Gastroesophageal sphincter (tissue), 3 donors: ENCODE measurements at regions not wholly inside any gene's neighbourhood (a gene's known extent, or its start where the extent isn't known, plus 50 kb on each side); places are given as distances from the start of the nearest gene placed in this dataset.

Experiments
- POLR2AphosphoS5 ChIP-seq: sonication (generic); formaldehyde crosslinking; IDR thresholded peaks from one replicate; pipeline ENCODE4 v1.6.1; 2017; ENCODE audit warnings: antibody characterized with exemption
- TF ChIP-seq, protein P1 (sequence below), 4 experiments: fragments of 200-600 bp in 2 of 4; fragments of 450-650 bp in 2 of 4; sonication (generic) in 1 of 4; IDR thresholded peaks; one replicate each; pipeline ENCODE4 v1.5.1; 2017 to 2019; ENCODE audit warnings: antibody characterized with exemption in 4 of 4, mild to moderate bottlenecking in 2 of 4, moderate library complexity in 2 of 4

DNA sequence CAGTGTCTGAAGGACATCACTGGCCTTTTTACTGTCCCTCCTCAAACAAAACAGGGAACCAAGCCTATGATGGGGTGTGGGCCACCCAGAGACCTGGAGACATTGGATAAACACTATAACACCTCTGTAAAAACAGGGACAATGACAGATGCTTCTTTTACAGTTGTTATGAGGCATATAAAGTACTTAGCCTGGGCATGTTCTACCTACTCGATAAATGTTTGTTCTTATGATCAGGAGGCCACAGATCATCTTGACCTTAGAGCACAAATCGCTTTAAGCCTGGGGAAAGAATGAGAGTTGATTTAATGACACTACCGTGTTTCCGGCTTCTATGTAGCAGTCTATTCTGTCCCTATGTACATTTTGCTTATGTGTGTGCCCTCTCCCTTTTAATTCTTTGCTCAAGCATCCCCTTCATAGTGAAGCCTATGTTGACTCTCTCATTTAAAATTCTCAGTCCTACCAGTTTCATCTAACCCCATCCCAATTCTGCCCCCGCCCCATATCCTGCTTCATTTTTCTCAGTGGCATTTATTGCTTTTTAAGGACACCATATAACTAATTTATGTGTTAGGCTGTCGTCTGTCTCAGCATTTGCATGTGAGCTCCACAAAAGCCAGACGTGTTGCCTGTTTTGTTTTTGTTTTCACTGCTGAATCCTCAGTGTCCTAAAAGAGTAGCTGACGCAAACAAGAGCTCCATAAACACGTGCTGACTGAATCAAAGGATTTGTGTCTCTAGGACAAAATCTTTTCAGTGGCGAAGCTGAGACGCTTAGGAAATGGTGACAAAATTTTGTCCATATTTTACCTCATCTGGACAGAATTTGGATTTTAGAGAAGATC lies 182.3 kb upstream of the ST6GAL2 start:
- TF ChIP-seq, protein P1, sequence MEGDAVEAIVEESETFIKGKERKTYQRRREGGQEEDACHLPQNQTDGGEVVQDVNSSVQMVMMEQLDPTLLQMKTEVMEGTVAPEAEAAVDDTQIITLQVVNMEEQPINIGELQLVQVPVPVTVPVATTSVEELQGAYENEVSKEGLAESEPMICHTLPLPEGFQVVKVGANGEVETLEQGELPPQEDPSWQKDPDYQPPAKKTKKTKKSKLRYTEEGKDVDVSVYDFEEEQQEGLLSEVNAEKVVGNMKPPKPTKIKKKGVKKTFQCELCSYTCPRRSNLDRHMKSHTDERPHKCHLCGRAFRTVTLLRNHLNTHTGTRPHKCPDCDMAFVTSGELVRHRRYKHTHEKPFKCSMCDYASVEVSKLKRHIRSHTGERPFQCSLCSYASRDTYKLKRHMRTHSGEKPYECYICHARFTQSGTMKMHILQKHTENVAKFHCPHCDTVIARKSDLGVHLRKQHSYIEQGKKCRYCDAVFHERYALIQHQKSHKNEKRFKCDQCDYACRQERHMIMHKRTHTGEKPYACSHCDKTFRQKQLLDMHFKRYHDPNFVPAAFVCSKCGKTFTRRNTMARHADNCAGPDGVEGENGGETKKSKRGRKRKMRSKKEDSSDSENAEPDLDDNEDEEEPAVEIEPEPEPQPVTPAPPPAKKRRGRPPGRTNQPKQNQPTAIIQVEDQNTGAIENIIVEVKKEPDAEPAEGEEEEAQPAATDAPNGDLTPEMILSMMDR (IDR thresholded peaks at IDR 0.05), result no peak
- no peak for TF ChIP-seq POLR2AphosphoS5
